ENCODE measurements at regions not wholly inside any gene's neighbourhood (a gene's known extent, or its start where the extent isn't known, plus 50 kb on each side); places are given as distances from the start of the nearest gene placed in this dataset.
A peak's percentile ranks its signal among the peaks of the same experiment; 100 is the strongest.

GRCh38 chr14:101086926-101087325 lies 183.4 kb upstream of the RTL1 start:
- no peak for ATAC-seq (ENCODE audit: poor library complexity)
- H3K27me3 Mint-ChIP-seq: peaks cover 21% of the 10 kb centered on the region
- DNase-seq: no peak

GRCh38 chr14:101087614-101088394 lies 184.3 kb upstream of the RTL1 start:
- intact Hi-C loops (cut with DNase I, micrococcal nuclease): no loop called here
- Mint-ChIP-seq H3K4me1 (ENCODE audit: low read depth) (no peaks in the 10 kb centered on the region), H3K4me3 (no peak overlapping the region), H3K36me3 (ENCODE audit: low read depth) (no peaks in the 10 kb centered on the region), H3K27ac (no peak overlapping the region), H3K9me3 (no peaks in the 10 kb centered on the region), H3K27me3 (peaks cover 21% of the 10 kb centered on the region)
- Histone ChIP-seq H3K4me3 (ENCODE audit: low read length) (no peak overlapping the region), H3K9me3 (ENCODE audit: control insufficient read depth in 1 of 2, insufficient read depth in 1 of 2, low read length in 2 of 2) (peaks cover 0 to 19% of the 10 kb centered on the region in 2 experiments), H3K4me1 (ENCODE audit: insufficient read depth, low read length) (no peaks in the 10 kb centered on the region), H3K36me3 (ENCODE audit: insufficient read depth, low read length) (no peaks in the 10 kb centered on the region), H3K27me3 (ENCODE audit: control insufficient read depth in 1 of 2, insufficient read depth in 2 of 2, low read length in 2 of 2) (peaks cover 3 to 5% of the 10 kb centered on the region in 2 experiments), H3K27ac (ENCODE audit: low read depth in 1 of 2, low read length in 2 of 2) (no peak overlapping the region)
- TF ChIP-seq CTCF (IDR thresholded peaks at IDR 0.05): no peak
- POLR2A ChIA-PET: no interaction called here
- no peak for ATAC-seq (ENCODE audit: poor library complexity)
- peak in 2 of 14 experiments; percentile 5 to 12 for DNase-seq
- CTCF ChIA-PET: no interaction called here

More at GRCh38 chr14:101086926-101087325, 183.4 kb upstream of the RTL1 start:
- intact Hi-C loops (cut with DNase I, micrococcal nuclease): no loop called here
- H3K36me3 Mint-ChIP-seq (ENCODE audit: low read depth): no peaks in the 10 kb centered on the region
- CTCF ChIA-PET: no interaction called here
- no peak overlapping the region for H3K4me3 Mint-ChIP-seq
- no peaks in the 10 kb centered on the region for H3K36me3 ChIP-seq (ENCODE audit: insufficient read depth, low read length)
- no peaks in the 10 kb centered on the region for H3K9me3 Mint-ChIP-seq
- H3K27me3 ChIP-seq (ENCODE audit: control insufficient read depth in 1 of 2, insufficient read depth in 2 of 2, low read length in 2 of 2): peaks cover 5 to 6% of the 10 kb centered on the region in 2 experiments
- POLR2A ChIA-PET: no interaction called here
- no peaks in the 10 kb centered on the region for H3K4me1 Mint-ChIP-seq (ENCODE audit: low read depth)
- H3K4me1 ChIP-seq (ENCODE audit: insufficient read depth, low read length): no peaks in the 10 kb centered on the region
- peaks cover 0 to 19% of the 10 kb centered on the region in 2 experiments for H3K9me3 ChIP-seq (ENCODE audit: control insufficient read depth in 1 of 2, insufficient read depth in 1 of 2, low read length in 2 of 2)
- H3K27ac ChIP-seq (ENCODE audit: low read depth in 1 of 2, low read length in 2 of 2): no peak overlapping the region
- H3K27ac Mint-ChIP-seq: no peak overlapping the region
- no peak overlapping the region for H3K4me3 ChIP-seq (ENCODE audit: low read length)
- TF ChIP-seq CTCF (IDR thresholded peaks at IDR 0.05): no peak

- peak in 1 of 14 experiments; percentile 19 for DNase-seq
- H3K4me3 Mint-ChIP-seq: no peak overlapping the region
- peaks cover 0 to 19% of the 10 kb centered on the region in 2 experiments for H3K9me3 ChIP-seq (ENCODE audit: control insufficient read depth in 1 of 2, insufficient read depth in 1 of 2, low read length in 2 of 2)
- no peaks in the 10 kb centered on the region for H3K36me3 ChIP-seq (ENCODE audit: insufficient read depth, low read length)
- peaks cover 21% of the 10 kb centered on the region for H3K27me3 Mint-ChIP-seq
- peaks cover 3 to 5% of the 10 kb centered on the region in 2 experiments for H3K27me3 ChIP-seq (ENCODE audit: control insufficient read depth in 1 of 2, insufficient read depth in 2 of 2, low read length in 2 of 2)
- CTCF ChIA-PET: no interaction called here
- no peak overlapping the region for H3K27ac Mint-ChIP-seq
- ATAC-seq (ENCODE audit: poor library complexity): no peak
- no peak overlapping the region for H3K27ac ChIP-seq (ENCODE audit: low read depth in 1 of 2, low read length in 2 of 2)
- no peak for TF ChIP-seq CTCF (IDR thresholded peaks at IDR 0.05)
- no peaks in the 10 kb centered on the region for H3K4me1 Mint-ChIP-seq (ENCODE audit: low read depth)
- H3K36me3 Mint-ChIP-seq (ENCODE audit: low read depth): no peaks in the 10 kb centered on the region
- no peaks in the 10 kb centered on the region for H3K4me1 ChIP-seq (ENCODE audit: insufficient read depth, low read length)
- POLR2A ChIA-PET: no interaction called here
- H3K4me3 ChIP-seq (ENCODE audit: low read length): no peak overlapping the region
- intact Hi-C loops (cut with DNase I, micrococcal nuclease): no loop called here
- no peaks in the 10 kb centered on the region for H3K9me3 Mint-ChIP-seq
Measured at GRCh38 chr14:101088395-101088667, 184.8 kb upstream of the RTL1 start.

All from CD4-positive, alpha-beta T cell (primary cell).